KMS-11 (cell line): ENCODE measurements at regions not wholly inside any gene's neighbourhood (a gene's known extent, or its start where the extent isn't known, plus 50 kb on each side); places are given as distances from the start of the nearest gene placed in this dataset.
"Not testable (repeated sequence)": the region's sequence is repeated elsewhere in the genome, so short reads cannot be mapped to it uniquely, and the experiment has no call there.

Source experiments
- H2AFZ ChIP-seq: fragments of 200-600 bp; sonication (generic); 2 replicates; pipeline ENCODE4 v1.6.1; 2016; ENCODE audit warnings: antibody characterized with exemption, mixed run types, low read depth
- H3K27ac ChIP-seq: fragments of 200-600 bp; sonication (generic); 2 replicates; pipeline ENCODE4 v1.6.1; 2016; ENCODE audit warnings: mild to moderate bottlenecking, mixed run types
- H3K27me3 ChIP-seq: fragments of 200-600 bp; sonication (generic); 2 replicates; pipeline ENCODE4 v1.6.1; 2017; ENCODE audit warnings: mild to moderate bottlenecking, low read depth, mixed run types, moderate library complexity; ENCODE audit not compliant: insufficient read depth
- H3K36me3 ChIP-seq: fragments of 200-600 bp; sonication (generic); 2 replicates; pipeline ENCODE4 v1.6.1; 2017; ENCODE audit warnings: mild to moderate bottlenecking, mixed run types; ENCODE audit not compliant: insufficient read depth
- H3K4me1 ChIP-seq: fragments of 200-600 bp; sonication (generic); 2 replicates; pipeline ENCODE4 v1.6.1; 2016; ENCODE audit warnings: mild to moderate bottlenecking, low read depth, mixed run types; ENCODE audit not compliant: poor library complexity, severe bottlenecking
- H3K4me2 ChIP-seq: fragments of 200-600 bp; sonication (generic); 2 replicates; pipeline ENCODE4 v1.7.0; 2016; ENCODE audit warnings: mild to moderate bottlenecking, mixed run types
- H3K4me3 ChIP-seq: fragments of 200-600 bp; sonication (generic); IDR thresholded peaks from 2 replicates; pipeline ENCODE4 v1.6.1; 2017; ENCODE audit warnings: low read depth, low read length, mixed read lengths; ENCODE audit not compliant: insufficient read depth
- H3K79me2 ChIP-seq: fragments of 200-600 bp; sonication (generic); 2 replicates; pipeline ENCODE4 v1.6.1; 2016; ENCODE audit warnings: low read depth, mixed run types; ENCODE audit not compliant: insufficient read depth
- H3K9ac ChIP-seq: fragments of 200-600 bp; sonication (generic); 2 replicates; pipeline ENCODE4 v1.6.1; 2016; ENCODE audit warnings: mild to moderate bottlenecking, mixed run types
- H4K20me1 ChIP-seq: fragments of 200-600 bp; sonication (generic); 2 replicates; pipeline ENCODE4 v1.6.1; 2016; ENCODE audit warnings: mild to moderate bottlenecking, mixed run types; ENCODE audit not compliant: insufficient read depth
- CTCF ChIP-seq: fragments of 200-600 bp; sonication (generic); conservative IDR thresholded peaks from 2 replicates; pipeline ENCODE4 v1.6.1; 2017; ENCODE audit warnings: low read depth, mild to moderate bottlenecking, antibody characterized with exemption, low read length, moderate library complexity, mixed read lengths

- no peak for TF ChIP-seq CTCF
- Histone ChIP-seq H3K4me3 (no peak overlapping the region), H3K4me2 (no peak overlapping the region)
These were observed 371.8 kb downstream of the IL20RB start for GRCh38 chr3:137329594-137329993.

DNA sequence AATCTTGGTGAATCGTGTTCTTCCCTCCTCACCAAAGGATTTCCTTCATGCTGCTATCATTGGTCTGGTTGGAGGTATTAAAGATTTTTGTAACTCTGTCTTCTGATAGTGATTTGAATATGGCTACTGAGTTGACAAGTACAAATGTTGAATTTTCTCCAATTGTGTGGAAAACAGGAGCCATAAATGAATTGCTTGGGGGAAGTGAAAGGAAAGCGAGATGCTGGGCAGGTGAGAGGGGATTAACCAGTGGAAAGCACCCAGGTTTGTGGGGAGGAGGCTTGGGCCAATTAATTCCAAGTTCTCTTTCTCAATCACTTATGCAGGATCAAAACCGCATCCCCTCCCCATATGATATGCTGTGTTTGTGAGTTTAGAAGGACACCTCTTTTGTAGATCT is 372.5 kb downstream of the IL20RB start:
- Histone ChIP-seq H4K20me1 (no peaks in the 10 kb centered on the region), H3K79me2 (no peaks in the 10 kb centered on the region), H3K27ac (no peak overlapping the region), H3K4me3 (no peak overlapping the region), H3K36me3 (no peaks in the 10 kb centered on the region), H3K9ac (no peak overlapping the region), H3K4me2 (no peak overlapping the region), H2AFZ (no peak overlapping the region), H3K27me3 (no peaks in the 10 kb centered on the region), H3K4me1 (no peaks in the 10 kb centered on the region)
- no peak for TF ChIP-seq CTCF

More at GRCh38 chr3:137329594-137329993, 371.8 kb downstream of the IL20RB start:
- Histone ChIP-seq H3K27ac (no peak overlapping the region), H3K27me3 (no peaks in the 10 kb centered on the region), H4K20me1 (no peaks in the 10 kb centered on the region), H3K36me3 (no peaks in the 10 kb centered on the region), H2AFZ (no peak overlapping the region), H3K9ac (no peak overlapping the region), H3K79me2 (no peaks in the 10 kb centered on the region), H3K4me1 (no peaks in the 10 kb centered on the region)

- H3K4me3 ChIP-seq = no peak overlapping the region
- H3K36me3 ChIP-seq = no peaks in the 10 kb centered on the region
- no peaks in the 10 kb centered on the region for H3K4me1 ChIP-seq
- no peak overlapping the region for H3K9ac ChIP-seq
- H2AFZ ChIP-seq = no peak overlapping the region
- TF ChIP-seq CTCF = no peak
- no peak overlapping the region for H3K4me2 ChIP-seq
- H4K20me1 ChIP-seq = no peaks in the 10 kb centered on the region
- H3K79me2 ChIP-seq = no peaks in the 10 kb centered on the region
- no peaks in the 10 kb centered on the region for H3K27me3 ChIP-seq
- H3K27ac ChIP-seq = no peak overlapping the region
These were observed 374.5 kb downstream of the IL20RB start for GRCh38 chr3:137332297-137332696.

DNA sequence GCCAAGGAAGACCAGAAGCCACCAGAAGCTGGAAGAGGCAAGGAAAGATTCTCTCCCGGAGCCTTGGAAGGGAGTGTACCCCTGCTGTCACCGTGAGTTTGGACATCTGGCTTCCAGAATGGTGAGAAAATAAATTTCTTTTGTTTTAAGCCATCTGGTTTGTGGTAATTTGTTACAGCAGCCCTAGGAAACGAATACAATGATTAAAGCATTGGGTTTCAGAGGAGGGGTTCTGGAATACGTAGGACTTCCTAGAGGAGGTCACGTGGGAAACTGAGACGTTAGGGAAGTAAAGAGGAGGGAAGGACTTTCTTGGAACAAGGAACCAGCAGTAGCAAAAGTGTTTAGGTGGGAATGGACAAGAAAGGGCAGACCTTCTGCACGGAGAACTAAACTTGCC is 377.7 kb downstream of the IL20RB start:
- Histone ChIP-seq H2AFZ (no peak overlapping the region), H3K4me1 (no peaks in the 10 kb centered on the region), H3K27me3 (no peaks in the 10 kb centered on the region), H3K4me2 (no peak overlapping the region), H3K36me3 (no peaks in the 10 kb centered on the region), H3K27ac (no peak overlapping the region), H3K9ac (no peak overlapping the region), H3K79me2 (no peaks in the 10 kb centered on the region), H3K4me3 (no peak overlapping the region), H4K20me1 (no peaks in the 10 kb centered on the region)
- TF ChIP-seq CTCF = no peak

DNA sequence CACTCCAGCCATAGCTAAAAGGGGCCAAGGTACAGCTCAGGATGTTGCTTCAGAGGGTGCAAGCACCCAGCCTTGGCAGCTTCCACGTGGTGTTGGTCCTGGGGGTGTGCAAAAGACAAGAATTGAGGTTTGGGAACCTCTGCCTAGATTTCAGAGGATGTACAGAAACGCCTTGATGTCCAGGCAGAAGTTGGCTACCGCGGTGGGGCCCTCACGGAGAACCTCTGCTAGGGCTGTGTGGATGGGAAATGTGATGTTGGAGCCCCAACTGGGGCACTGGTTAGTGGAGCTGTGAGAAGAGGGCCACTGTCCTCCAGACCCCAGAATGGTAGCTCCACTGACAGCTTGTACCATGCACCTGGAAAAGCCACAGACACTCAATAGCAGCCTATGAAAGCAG is 380.6 kb downstream of the IL20RB start:
- not testable (repeated sequence) for H4K20me1 ChIP-seq, H2AFZ ChIP-seq, H3K4me3 ChIP-seq, H3K4me2 ChIP-seq, H3K27me3 ChIP-seq, H3K36me3 ChIP-seq, H3K9ac ChIP-seq, H3K27ac ChIP-seq, H3K4me1 ChIP-seq, H3K79me2 ChIP-seq
